HG03442 (cell line): ENCODE measurements at regions not wholly inside any gene's neighbourhood (a gene's known extent, or its start where the extent isn't known, plus 50 kb on each side); places are given as distances from the start of the nearest gene placed in this dataset.

ENCODE experiments used
- ATAC-seq: cut with Tn5 transposase; IDR thresholded peaks from one replicate; pipeline ENCODE4 v1.9.1; 2021; ENCODE audit warnings: mild to moderate bottlenecking, moderate library complexity; ENCODE audit not compliant: unreplicated experiment

- no peak for ATAC-seq
Measured at GRCh38 chr18:44374966-44375365, 305.7 kb upstream of the SETBP1 start.

GRCh38 chr18:44386401-44386800 lies 294.3 kb upstream of the SETBP1 start:
- ATAC-seq: no peak

- no peak for ATAC-seq
Measured at GRCh38 chr18:44388329-44388728, 292.4 kb upstream of the SETBP1 start.

- no peak for ATAC-seq
Measured at GRCh38 chr18:44392933-44393332, 287.8 kb upstream of the SETBP1 start.

GRCh38 chr18:44393406-44393805 lies 287.3 kb upstream of the SETBP1 start:
- no peak for ATAC-seq

GRCh38 chr18:44396550-44396949 lies 284.1 kb upstream of the SETBP1 start:
- no peak for ATAC-seq

GRCh38 chr18:44409071-44409470 lies 271.6 kb upstream of the SETBP1 start:
- no peak for ATAC-seq

- no peak for ATAC-seq
Measured at GRCh38 chr18:44409515-44409914, 271.2 kb upstream of the SETBP1 start.

- no peak for ATAC-seq
Measured at GRCh38 chr18:44410740-44411139, 269.9 kb upstream of the SETBP1 start.

- no peak for ATAC-seq
Measured at GRCh38 chr18:44411262-44411905, 269.3 kb upstream of the SETBP1 start.

- ATAC-seq: no peak
Measured at GRCh38 chr18:44411976-44412375, 268.7 kb upstream of the SETBP1 start.

GRCh38 chr18:44423814-44424644 lies 256.7 kb upstream of the SETBP1 start:
- ATAC-seq: no peak

- ATAC-seq: no peak
Measured at GRCh38 chr18:44424645-44425035, 256.0 kb upstream of the SETBP1 start.

- ATAC-seq: no peak
Measured at GRCh38 chr18:44425161-44425560, 255.5 kb upstream of the SETBP1 start.

- no peak for ATAC-seq
Measured at GRCh38 chr18:44437603-44438002, 243.1 kb upstream of the SETBP1 start.

- no peak for ATAC-seq
Measured at GRCh38 chr18:44450226-44450625, 230.5 kb upstream of the SETBP1 start.

GRCh38 chr18:44452346-44452745 lies 228.3 kb upstream of the SETBP1 start:
- ATAC-seq: no peak

GRCh38 chr18:44453505-44453904 lies 227.2 kb upstream of the SETBP1 start:
- no peak for ATAC-seq

- ATAC-seq: no peak
Measured at GRCh38 chr18:44458777-44459176, 221.9 kb upstream of the SETBP1 start.

GRCh38 chr18:44464398-44465180 lies 216.1 kb upstream of the SETBP1 start:
- ATAC-seq: no peak

- no peak for ATAC-seq
Measured at GRCh38 chr18:44465381-44465841, 215.3 kb upstream of the SETBP1 start.

GRCh38 chr18:44466997-44467396 lies 213.7 kb upstream of the SETBP1 start:
- ATAC-seq: no peak
